ENCODE measurements at regions not wholly inside any gene's neighbourhood (a gene's known extent, or its start where the extent isn't known, plus 50 kb on each side); places are given as distances from the start of the nearest gene placed in this dataset.
"Not testable (repeated sequence)": the region's sequence is repeated elsewhere in the genome, so short reads cannot be mapped to it uniquely, and the experiment has no call there.

DNA sequence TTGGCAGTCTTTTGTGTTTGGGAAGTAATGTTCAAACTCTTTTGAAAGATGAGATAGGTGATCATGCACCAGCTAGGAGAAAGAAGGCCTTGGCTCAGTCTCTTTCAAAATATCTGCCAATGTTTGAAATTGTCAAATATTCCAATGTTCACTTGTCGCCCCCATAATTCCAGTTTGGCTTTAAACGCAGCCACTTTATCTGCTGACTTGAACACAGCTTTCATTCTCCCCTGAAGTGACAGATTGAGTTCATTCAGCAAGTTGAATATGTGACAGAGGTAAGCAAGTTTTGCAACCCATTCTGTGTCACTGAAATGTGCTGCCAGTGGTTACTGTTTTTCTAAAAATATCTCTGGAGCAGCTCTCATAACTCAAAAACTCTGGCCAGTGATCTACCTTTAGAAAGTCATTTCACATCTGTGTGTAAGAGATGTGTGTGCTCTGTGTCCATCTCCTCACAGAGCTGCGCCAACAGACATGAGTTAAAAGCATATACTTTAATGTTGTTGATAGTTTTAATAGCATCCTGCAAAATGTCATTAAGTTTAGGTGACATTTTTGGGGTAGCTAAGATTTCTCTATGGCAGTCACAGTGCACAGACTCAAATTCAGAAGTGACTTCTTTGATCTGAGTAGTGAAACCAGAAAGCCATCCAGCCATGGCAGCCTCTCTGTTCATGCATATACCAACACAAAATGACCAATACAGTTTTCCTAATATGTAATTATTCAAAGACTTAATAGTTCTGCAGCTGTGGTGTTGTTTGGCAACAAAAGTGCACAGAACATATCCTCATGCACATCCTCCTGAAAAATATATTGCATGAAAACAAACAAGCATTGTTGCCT lies 614.3 kb upstream of the MIS18BP1 start:
- DNase-seq (ENCODE audit: low spot score), result no peak

DNA sequence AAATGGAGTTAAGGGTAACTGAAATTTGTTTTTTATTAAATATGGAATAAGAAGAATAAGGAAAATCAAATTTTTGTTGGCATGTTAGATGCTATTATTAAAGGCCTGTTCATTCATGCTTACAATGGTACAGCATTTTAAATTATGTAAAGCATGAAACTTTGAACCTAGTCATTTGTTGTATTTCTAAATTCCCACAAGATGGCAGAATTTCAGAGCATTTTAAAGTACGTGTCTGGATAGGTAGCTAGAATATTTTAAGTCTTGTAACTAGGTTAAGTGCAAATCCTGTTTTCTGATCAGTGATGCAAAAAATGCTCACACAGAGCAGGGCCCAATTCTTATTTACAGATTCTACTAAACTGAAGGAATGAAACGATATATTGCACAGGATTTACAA lies 585.6 kb upstream of the MIS18BP1 start:
- DNase-seq (ENCODE audit: low spot score), result no peak

DNA sequence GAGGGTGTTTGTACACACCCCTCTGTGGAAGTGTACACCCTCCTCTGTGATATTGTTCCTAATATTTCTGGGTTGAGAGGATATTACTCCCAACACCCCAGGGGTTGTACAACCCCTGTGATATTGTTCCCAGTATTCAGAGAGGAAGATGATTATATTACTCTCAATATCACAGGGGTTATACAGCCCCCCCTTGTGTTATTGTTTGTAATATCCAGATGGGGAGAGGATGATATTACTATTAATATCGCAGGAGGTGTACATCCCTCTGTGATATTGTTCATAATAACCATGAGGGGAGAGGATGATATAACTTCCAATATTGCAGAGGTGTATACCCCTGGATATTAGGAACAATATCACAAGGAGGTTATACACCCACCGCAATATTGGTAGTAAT lies 566.1 kb upstream of the MIS18BP1 start:
- DNase-seq (ENCODE audit: low spot score), result no peak

DNA sequence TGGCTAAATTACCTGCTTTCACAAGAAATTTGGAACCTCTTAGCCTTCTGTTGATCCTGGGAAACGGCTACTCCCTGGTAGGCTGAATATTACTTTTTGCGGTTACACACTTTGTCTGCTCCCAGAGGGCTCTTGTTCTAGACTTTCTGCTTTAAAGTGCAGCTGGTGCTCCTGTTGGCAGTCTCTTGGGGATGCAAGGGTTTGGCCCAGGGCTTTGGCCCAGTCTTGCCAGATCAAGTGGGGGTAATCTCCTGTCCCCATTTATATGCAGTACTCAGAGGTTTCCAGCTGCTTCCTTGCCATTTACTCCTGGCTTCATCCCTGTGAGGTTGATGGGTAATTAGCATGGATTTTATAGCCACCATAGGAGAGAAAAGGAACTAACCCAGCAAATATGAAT lies 558.2 kb upstream of the MIS18BP1 start:
- DNase-seq (ENCODE audit: low spot score), result no peak

DNA sequence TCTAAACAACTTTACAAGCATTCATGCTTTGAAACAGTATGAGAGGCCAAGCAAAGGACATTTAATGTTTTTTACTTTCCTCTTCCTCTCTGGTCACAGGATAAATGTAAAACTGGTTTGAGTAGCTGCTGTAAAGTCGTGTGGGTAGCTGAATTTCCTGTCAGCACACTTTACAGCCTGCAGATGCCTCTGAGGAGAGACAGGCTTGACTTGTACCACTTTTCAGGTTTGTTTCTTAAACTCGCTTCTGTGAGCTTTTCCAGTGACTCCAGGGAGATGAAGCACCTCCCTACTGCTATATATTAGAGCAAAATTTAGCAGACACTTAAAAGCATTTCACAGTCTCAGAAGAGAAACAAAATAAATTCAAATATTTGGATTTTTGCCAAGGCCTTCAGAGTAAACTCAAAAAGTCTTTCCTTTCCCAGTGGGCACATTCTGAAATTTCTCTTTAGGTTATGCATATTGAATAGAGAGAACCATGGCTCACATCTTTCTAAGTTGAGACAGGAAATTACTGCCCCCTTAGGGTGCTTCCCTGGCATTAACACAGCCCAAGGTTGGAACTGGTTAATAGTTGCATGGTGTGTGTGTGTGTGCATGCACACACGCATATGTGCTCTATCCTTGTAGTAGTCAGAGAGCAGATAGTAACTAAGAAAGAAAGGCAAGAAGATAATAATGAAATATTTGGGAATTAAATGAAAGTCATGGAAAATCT lies 557.3 kb upstream of the MIS18BP1 start:
- no peak for DNase-seq (ENCODE audit: low spot score)

DNA sequence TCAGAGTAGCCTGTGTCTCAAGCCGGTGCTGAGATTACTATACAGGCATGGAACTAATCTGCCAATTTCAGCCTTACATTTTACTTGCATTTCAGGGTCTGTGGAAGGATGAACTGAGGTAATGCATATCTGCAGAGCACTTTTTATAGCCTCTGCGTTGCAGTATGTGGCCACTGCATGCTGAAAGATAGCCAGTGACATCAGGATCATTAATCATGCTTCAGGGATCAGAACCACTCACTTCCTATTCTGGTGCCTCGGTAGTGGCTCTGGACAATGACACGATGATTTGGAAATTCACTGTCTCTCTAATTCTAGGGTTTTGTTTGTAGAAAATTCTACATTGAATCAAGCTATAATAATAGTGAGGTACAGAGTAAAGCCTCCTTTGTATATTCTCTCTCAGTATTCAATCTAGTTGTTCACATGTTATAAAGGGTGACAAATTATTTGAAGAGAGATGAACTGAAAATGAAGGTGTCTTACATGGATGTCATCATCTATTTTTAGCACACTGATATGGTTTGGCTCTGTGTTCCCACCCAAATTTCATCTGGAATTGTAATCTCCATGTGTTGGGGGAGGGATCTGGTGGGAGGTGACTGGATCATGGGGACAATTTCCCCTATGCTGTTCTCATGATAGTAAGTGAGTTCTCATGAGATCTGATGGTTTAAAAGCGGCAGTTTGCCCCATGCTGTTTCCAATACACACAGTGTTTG lies 554.3 kb upstream of the MIS18BP1 start:
- DNase-seq (ENCODE audit: low spot score), result no peak

DNA sequence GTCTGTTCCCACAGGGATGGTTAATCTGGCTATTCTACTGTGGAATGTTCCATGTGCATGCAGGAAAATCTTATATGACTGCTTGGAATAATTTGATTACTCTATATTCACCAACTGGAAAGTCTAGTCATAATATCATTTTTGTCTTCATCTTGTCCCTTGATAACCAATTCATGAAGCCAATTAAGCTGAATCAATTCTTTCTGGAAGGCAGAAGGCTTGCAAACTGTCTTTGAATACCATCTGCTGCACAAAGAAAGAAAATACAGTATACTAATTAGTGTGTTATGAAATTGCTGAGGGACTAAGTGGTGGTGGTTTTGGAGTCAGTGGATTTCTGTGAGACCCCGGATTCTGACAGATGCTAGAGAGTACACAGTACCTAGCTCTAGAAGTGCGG lies 546.5 kb upstream of the MIS18BP1 start:
- DNase-seq (ENCODE audit: low spot score), result no peak

DNA sequence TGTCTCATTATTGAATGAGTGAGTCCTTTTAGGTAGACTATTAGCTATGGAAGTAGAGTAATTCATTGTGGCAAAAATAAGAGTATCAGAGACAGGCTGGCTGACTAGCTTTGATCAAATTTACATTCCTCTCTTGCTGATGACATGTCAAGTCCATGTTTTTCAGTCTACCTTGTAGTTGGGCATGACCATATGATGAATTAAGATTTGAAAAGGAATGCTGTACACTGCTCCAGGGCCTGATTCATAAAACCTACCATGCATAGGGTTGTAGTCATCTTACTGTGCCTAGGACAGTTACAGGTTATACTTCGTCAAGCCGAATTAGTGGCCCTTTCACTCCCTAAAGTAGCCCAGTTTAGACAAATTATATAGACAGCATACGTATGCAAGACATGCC lies 545.7 kb upstream of the MIS18BP1 start:
- DNase-seq (ENCODE audit: low spot score), result no peak

DNA sequence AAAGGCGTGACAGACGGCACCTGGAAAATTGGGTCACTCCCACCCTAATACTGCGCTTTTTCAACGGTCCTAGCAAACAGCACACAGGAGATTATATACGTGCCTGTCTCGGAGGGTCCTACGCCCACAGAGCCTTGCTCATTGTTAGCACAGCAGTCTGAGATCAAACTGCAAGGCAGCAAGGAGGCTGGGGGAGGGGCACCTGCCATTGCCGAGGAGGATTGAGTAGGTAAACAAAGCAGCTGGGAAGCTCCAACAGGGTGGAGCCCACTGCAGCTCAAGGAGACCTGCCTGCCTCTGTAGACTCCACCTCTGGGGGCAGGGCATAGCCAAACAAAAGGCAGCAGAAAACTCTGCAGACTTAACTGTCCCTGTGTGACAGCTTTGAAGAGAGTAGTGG lies 543.0 kb upstream of the MIS18BP1 start:
- DNase-seq (ENCODE audit: low spot score), result not testable (repeated sequence)

DNA sequence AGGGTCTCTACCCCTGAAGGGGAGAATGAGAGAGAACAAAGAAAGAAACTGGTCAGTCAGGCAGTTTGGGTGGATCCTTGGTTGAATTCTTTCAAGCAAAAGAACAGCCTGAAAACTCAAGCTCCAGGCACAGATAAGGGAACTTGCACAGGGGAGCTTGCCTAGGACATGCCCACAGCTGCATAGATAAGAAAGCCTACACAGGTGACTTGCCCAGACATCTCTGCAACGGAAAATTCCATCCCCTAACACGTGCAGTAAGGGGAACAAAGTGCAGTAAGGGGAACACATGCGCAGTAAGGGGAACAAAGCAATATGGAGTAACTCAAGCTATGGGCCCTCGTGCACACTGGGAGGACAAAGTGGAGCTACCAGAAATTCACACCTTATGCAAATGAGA lies 540.1 kb upstream of the MIS18BP1 start:
- DNase-seq (ENCODE audit: low spot score), result no peak

DNA sequence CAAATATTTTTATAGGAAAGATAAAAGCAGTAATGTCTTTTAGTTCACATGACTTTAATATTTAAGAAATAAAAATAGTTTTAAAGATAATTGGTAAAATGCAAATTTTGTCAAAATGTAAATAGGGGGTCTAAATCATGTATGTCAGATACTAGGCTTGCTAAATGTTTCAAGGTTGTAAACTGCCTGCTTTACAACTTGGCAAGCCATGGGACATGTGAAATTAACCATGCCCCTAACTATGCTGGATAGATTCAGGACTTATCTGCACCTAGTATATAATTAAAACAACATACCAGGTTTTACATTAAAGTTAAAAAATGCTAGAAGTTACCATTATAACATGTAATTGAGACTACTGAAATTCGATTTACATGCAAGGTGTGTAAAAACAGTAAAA lies 537.3 kb upstream of the MIS18BP1 start:
- no peak for DNase-seq (ENCODE audit: low spot score)

DNA sequence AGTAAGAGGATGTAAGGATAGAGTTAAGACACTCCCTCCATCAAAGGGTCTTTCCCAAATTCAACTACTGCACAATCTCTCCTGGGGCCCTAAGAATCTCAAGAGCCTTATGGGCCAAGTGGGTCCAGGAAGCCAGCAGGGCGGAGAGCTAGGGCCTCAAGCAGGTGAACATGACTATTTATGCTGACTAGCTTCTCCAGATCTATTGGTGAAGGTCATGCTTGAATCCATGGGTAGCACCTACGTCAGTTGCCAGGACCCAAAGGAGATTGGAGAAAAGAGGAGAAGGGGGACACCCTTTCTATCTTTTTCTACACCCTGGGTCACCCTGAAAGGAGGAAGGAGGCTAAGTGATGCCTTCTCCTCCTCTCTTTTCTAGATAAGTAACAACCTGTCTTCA lies 534.2 kb upstream of the MIS18BP1 start:
- no peak for DNase-seq (ENCODE audit: low spot score)

DNA sequence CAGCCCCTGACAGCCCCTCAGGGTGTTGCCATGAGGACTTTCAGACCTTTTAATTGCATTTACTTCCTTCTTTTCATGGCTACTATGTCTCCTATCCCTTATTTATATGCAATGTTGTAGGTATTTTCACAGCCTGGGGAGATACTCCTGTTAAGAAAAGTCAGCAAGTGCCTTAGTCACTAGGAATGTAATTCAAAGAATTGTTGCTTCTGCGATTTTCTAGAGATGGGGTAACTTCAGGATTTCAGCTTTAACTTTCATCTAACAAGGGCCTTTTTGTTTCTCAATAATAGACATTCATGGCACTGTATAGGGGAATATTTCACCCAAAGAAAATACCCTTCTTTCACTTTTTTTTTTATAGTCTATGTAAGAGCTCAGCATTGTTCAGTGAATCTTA lies 533.3 kb upstream of the MIS18BP1 start:
- DNase-seq (ENCODE audit: low spot score), result no peak

DNA sequence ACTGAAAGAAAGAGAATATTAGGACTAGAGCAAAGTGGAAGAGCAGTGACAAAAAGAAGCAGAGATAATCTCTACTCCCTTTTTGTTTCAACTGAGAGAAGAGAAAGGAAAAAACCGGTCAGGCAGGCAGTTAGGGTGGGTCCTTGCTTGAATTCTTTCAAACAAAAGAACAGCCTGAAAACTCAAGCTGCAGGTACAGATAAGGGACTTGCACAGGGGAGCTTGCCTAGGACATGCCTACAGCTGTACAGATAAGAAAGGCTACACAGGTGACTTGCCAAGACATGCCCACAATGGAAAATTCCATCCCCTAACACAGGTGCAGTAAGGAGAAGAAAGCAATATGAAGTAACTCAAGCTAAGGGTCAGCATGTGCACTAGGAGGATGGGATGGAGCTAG lies 532.2 kb upstream of the MIS18BP1 start:
- DNase-seq (ENCODE audit: low spot score), result no peak

DNA sequence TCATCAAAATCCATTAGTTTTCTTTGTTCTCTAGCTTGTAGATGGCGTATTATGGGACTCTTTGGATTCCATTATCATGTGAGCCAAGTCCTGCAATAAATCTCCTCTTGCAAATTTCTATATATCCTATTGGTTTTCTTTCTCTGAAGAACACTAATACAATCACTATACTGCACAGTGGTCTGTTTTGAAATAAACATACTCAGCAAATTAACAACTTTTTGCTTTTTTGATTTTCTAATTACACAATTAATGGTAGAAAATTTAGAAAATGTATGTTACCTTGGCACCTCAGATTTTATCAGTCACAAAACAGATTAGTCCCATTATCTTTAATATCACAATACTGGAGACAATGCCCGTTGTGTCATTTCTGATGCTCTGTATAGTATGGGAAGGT lies 513.2 kb upstream of the MIS18BP1 start:
- no peak for DNase-seq (ENCODE audit: low spot score)

DNA sequence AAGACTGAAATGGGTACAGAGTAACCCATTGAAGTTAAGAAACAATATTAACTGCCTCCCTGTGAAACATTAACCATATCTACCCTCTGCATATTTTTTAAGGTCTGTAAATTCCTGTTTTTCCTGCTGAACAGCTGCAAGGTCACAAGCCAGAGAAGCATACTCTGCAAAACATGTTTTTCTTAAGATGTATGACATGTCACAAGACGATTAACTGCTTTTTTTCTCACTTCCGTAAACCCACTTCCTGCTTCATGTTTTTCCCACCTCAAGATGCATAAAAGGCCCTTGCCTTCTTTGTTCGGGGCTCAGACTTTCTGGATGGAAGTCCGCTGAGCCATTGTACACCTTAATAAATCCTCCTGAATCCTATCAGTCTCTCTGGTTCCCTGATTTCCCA lies 504.7 kb upstream of the MIS18BP1 start:
- DNase-seq (ENCODE audit: low spot score), result no peak

DNA sequence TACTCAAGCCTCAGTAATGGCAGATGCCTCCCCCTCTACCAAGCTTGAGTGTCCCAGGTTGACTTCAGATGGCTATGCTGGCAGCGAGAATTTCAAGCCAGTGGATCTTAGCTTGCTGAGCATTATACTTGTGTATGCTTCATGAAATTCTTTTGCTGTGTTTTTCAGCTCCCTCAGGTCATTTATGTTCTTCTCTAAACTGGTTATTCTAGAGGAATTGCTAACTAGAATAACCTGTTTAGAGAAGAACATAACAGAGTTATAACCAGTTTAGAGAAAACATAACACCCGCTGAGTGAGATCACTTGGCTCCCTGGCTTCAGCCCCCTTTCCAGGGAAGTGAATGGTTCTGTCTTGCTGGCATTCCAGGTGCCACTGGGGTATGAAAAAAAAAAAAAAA lies 503.4 kb upstream of the MIS18BP1 start:
- not testable (repeated sequence) for DNase-seq (ENCODE audit: low spot score)

DNA sequence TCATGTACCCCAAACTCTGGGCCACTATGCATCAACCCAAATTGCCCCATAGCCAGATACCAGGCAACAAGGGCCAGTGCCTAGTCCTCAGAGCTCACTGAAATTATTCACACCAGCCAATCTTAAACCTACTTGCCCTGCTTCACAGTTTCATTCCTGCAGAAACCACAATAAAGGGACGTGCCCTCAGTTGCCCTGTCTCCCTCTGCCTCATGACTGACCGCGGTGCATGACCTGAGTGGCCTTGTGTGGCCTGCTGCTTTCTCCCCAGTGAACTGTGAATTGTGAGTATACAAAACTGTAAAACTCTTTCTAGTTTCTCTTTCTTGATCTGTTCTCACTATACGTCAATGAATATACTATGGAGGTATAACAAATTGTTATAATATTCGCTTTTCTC lies 490.9 kb upstream of the MIS18BP1 start:
- no peak for DNase-seq (ENCODE audit: low spot score)

DNA sequence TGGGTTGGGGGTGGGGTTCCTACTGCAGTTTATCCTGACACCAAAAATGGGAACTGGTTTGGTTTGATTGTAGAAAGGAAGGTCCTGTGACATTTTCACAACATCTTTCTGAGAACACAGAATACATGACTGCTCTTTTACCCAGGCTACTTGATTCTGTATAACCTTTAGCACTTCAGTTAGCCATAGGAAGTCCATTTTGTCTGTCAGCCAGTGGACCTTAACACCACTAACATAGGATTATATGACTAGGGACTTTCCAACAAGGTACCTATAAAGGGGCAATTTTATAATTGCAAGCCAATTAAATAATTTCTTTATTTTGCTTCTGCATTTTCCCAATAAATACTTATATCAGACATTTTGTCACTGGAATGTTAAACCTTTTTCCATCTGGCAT lies 489.2 kb upstream of the MIS18BP1 start:
- no peak for DNase-seq (ENCODE audit: low spot score)

DNA sequence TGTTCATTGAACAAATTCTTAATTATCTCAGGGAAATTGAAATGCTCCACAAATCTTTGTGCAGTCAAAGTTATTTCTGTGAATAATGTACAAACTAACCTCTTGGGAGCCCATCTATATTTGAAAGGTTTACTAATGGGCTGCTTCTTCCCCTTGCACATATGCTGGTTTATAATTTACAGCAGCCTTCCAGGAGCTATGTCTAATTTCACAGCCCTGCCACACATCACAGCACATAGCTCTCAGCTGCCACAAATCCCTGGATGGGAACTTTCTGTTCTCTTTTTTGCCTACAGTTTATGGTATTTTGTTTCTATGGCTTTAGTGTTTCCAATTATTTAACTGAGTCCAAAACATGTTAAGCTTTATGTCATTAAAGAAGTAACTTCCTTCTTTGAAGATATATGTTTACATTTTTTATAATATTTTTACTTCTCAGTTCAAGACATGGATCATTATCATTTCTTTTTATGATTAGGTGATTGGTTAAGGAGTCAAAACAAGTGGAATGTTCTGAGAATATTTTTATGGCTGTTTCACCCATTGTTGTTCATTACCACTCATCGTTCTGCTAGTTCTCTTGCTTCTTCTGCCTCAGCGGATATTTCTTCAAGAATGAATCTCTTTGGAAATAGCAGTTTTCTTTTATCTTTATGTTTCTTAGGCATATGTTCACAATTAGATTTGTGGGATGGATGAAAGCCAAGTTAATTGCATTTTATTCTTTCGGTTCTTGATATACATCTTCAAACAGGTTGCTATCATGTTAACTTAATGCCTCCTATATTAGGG lies 475.6 kb upstream of the MIS18BP1 start:
- DNase-seq (ENCODE audit: low spot score), result no peak

DNA sequence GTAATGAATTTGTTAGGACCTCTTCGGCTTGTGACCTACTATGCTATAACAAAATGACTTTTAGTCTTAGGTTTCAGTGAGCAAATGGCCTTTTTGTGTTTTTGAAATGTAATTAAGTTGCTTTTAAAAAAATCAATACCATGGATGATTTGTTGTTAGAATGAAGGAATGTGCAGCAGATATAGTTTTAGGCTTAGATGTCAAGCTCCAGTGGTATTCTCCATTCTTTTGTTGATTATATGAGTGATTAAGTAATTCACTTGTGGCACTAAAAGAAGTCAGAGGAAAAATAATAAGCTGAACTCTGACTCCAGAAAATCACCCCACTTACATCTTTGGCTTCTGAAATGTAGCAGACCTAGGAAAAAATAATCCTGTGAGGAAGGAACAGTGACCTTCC lies 474.1 kb upstream of the MIS18BP1 start:
- DNase-seq (ENCODE audit: low spot score), result no peak

DNA sequence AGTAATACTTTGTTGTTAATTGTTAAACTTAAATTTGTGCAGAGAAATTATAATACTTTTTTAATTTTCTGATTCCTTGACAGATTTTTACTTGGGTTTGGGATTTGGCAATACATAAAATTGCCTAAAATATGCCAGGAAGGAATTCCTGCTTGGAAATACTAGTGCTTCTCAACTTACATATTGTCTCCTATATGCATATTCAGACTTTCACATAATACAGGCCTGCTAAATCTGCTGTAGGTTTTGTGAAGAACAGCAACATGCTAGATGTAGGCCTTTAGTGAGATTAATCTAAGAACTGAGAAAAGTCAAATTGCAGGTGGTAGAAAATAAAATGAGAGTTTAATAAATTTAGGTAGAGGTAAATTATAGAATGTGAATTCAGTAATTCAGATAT lies 468.5 kb upstream of the MIS18BP1 start:
- DNase-seq (ENCODE audit: low spot score), result no peak
